Astrocyte of the spinal cord (primary cell): ENCODE measurements at regions not wholly inside any gene's neighbourhood (a gene's known extent, or its start where the extent isn't known, plus 50 kb on each side); places are given as distances from the start of the nearest gene placed in this dataset.

ENCODE experiments used
- DNase-seq: peaks from one replicate; pipeline ENCODE4 v3.0.0; 2011; ENCODE audit warnings: low read depth, low spot score
- H3K4me3 ChIP-seq: 2 replicates; pipeline ENCODE4 v1.5.1; 2011; ENCODE audit warnings: low read depth, mild to moderate bottlenecking, low read length, moderate library complexity
- CTCF ChIP-seq: IDR thresholded peaks from 2 replicates; pipeline ENCODE4 v1.5.1; 2012; ENCODE audit warnings: low read depth, mild to moderate bottlenecking, low read length, inconsistent platforms
- in situ Hi-C: cut with HindIII; loops from 2 replicates; pipeline ENCODE4 v1.10.0; 2017; ENCODE audit warnings: low sequenced_read_pairs

GRCh38 chrX:96563646-96564045 lies 121.0 kb upstream of the DIAPH2 start:
- H3K4me3 ChIP-seq = no peak overlapping the region
- DNase-seq = no peak
- TF ChIP-seq CTCF = no peak
- in situ Hi-C loops = no loop called here

GRCh38 chrX:96564595-96564994 lies 120.0 kb upstream of the DIAPH2 start:
- DNase-seq = no peak
- in situ Hi-C loops = no loop called here
- no peak for TF ChIP-seq CTCF
- H3K4me3 ChIP-seq = no peak overlapping the region

- H3K4me3 ChIP-seq = no peak overlapping the region
- in situ Hi-C loops = no loop called here
- no peak for DNase-seq
- TF ChIP-seq CTCF = no peak
Observed at GRCh38 chrX:96566878-96567277, 117.8 kb upstream of the DIAPH2 start.

GRCh38 chrX:96568071-96568470 lies 116.6 kb upstream of the DIAPH2 start:
- no peak for TF ChIP-seq CTCF
- no peak overlapping the region for H3K4me3 ChIP-seq
- DNase-seq = no peak
- in situ Hi-C loops = no loop called here

- in situ Hi-C loops = no loop called here
Observed at GRCh38 chrX:96569034-96569433, 115.6 kb upstream of the DIAPH2 start.

GRCh38 chrX:96575011-96575410 lies 109.6 kb upstream of the DIAPH2 start:
- DNase-seq = no peak
- H3K4me3 ChIP-seq = no peak overlapping the region
- no peak for TF ChIP-seq CTCF
- in situ Hi-C loops = no loop called here

More at GRCh38 chrX:96569034-96569433, 115.6 kb upstream of the DIAPH2 start:
- DNase-seq = no peak
- H3K4me3 ChIP-seq = no peak overlapping the region
- TF ChIP-seq CTCF = no peak

GRCh38 chrX:96576368-96576767 lies 108.3 kb upstream of the DIAPH2 start:
- no peak for DNase-seq
- TF ChIP-seq CTCF = no peak
- no peak overlapping the region for H3K4me3 ChIP-seq
- in situ Hi-C loops = no loop called here
